AG10803 (cell line): ENCODE measurements at regions not wholly inside any gene's neighbourhood (a gene's known extent, or its start where the extent isn't known, plus 50 kb on each side); places are given as distances from the start of the nearest gene placed in this dataset.

Source experiments
- DNase-seq: peaks from one replicate; pipeline ENCODE4 v3.0.0; 2010; ENCODE audit warnings: low read depth
- H3K4me3 ChIP-seq: 2 replicates; pipeline ENCODE4 v1.5.1; 2011; ENCODE audit warnings: mild to moderate bottlenecking, low read length, control low read depth
- CTCF ChIP-seq: conservative IDR thresholded peaks from 2 replicates; pipeline ENCODE4 v1.5.1; 2011; ENCODE audit warnings: mild to moderate bottlenecking, low read length, control low read depth, inconsistent platforms

- H3K4me3 ChIP-seq, result no peak overlapping the region
- DNase-seq, result peak; percentile 68
- no peak for TF ChIP-seq CTCF
Measured at GRCh38 chr3:29183346-29184087, 97.4 kb upstream of the RBMS3 start.

DNA sequence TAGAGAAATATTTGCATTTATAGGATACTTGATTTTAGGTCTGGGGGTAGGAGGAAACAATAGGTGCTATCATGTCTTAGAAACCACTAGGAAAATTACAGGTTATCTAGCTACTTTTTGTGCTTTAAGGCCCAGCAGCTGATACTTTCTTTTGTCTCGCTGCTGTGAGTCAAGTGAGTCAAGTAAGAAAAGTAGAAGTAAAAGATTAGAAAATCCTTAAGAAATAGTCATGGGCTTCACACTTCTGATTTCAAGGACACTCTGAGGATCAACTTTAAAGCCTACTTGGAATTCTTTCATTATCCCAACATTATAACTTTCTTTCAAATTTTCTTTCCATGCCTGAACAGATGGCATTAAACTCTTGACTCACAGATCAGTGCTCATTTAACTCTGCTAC is 95.2 kb upstream of the RBMS3 start:
- H3K4me3 ChIP-seq, result no peak overlapping the region
- no peak for TF ChIP-seq CTCF
- no peak for DNase-seq

GRCh38 chr3:29186131-29186599 is 94.7 kb upstream of the RBMS3 start:
- TF ChIP-seq CTCF, result no peak
- DNase-seq, result peak; percentile 98
- no peak overlapping the region for H3K4me3 ChIP-seq

DNA sequence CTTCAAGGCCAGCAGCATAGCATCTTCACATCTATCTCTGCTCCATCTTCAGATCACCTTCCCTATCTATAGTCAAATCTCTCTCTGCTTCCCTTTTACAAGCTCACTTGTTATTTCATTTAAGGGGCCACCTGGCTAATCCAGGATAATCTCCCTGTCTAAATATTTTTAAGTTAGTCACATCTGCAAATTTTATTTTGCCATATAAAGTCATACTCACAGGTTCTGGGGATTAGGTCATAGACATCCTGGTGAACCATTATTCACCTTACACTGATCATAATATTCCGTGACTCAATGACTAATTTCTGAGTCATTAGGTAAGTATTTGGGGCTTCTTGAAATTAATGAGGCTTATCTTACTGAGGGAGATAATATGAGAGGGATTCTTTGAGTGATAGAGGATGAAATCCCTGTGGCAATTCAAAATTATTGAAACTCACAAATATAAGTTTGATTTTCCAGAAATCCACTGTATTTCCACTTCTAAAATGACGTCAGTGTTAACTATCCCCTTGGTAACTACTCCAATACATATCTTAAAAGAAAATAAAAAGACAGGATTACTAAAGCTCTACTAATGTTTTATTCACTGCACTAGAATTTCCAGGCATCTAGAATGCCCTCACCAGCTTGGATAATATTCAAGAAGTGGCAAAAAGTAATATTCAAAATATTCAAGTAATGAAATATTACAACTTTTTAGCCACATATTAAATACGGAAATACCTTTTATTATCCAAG is 93.7 kb upstream of the RBMS3 start:
- peak; percentile 60 for DNase-seq
- no peak overlapping the region for H3K4me3 ChIP-seq
- no peak for TF ChIP-seq CTCF

- no peak for DNase-seq
- H3K4me3 ChIP-seq, result no peak overlapping the region
- no peak for TF ChIP-seq CTCF
Measured at GRCh38 chr3:29189328-29189727, 91.5 kb upstream of the RBMS3 start.

DNA sequence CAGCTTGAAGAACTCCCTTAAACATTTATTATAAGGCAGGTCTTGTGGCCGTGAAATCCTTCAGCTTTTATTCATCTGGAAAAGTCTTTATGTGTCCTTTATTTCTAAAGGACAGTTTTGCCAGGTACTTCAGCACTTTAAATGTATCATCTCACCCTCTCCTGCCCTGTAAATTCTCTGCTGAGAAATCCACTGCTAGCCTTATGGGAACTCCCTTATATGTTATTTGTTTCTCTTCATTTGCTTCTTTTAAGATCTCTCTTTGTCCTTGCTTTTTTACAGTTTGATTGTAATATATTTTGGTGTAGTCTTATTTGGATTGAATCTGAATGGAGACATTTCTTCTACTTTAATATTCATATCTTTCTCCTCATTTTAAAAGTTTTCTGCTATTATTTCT is 86.7 kb upstream of the RBMS3 start:
- no peak for DNase-seq
- no peak overlapping the region for H3K4me3 ChIP-seq
- no peak for TF ChIP-seq CTCF

DNA sequence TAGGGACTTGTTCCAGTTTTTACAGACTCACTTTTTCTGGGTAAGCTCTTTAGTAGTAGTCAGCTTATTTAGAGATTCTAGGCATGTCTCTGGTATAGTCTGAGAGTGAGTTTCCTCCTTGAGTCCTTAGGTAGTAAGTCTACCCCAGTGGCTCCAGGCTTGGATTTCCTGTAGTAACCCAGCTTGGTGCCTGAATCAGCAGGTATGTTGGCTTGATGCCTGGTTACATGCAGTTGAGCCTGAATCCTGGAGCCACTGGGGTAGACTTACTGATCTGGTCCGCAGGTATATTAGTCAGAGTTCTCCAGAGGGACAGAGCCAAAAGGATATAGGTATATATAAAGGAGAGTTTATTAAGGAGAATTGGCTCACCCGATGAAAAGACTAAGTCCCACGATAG is 85.8 kb upstream of the RBMS3 start:
- TF ChIP-seq CTCF, result no peak
- no peak for DNase-seq
- H3K4me3 ChIP-seq, result no peak overlapping the region
